GM19372 (cell line): ENCODE measurements at regions not wholly inside any gene's neighbourhood (a gene's known extent, or its start where the extent isn't known, plus 50 kb on each side); places are given as distances from the start of the nearest gene placed in this dataset.

ENCODE experiments used
- ATAC-seq: cut with Tn5 transposase; IDR thresholded peaks from one replicate; pipeline ENCODE4 v1.9.1; 2021; ENCODE audit warnings: mild to moderate bottlenecking, low read depth, moderate library complexity; ENCODE audit not compliant: unreplicated experiment

DNA sequence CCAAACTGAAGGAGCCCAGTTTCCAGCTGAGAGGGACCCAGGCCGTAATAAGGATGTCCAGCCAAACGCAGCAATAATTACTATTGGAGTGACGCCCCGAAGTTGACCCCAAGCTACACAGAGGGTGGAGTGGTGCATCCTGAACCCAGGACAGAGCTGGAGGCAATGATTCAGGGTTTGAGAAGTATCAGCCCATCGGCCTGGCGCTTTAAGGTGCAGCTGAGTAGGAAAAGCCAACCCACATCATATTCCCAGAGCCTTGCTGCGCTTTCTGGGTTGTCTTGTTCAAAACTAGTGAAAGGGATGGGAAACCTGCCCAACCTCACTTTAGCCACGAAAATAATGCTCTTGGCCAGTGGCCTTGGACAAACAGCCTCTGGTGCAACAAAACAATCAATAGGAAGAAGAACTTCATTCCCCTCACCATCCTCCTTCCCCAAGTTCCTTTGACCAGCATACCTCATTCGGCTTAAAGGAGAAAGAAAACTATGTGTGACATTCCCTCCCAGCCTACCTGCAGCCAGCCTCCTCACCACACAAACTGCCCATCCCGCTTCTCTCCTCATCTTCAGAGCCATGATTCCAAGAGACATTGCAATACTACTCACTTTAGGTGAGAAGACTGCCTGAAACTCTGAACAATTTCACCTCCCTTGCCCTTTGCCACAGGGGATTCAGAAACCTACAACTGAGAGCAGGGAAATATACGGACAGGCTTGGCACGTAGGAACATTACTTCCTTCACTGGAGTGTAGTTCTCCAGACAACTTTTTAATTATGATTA lies 217.2 kb upstream of the MKLN1 start:
- ATAC-seq = no peak

DNA sequence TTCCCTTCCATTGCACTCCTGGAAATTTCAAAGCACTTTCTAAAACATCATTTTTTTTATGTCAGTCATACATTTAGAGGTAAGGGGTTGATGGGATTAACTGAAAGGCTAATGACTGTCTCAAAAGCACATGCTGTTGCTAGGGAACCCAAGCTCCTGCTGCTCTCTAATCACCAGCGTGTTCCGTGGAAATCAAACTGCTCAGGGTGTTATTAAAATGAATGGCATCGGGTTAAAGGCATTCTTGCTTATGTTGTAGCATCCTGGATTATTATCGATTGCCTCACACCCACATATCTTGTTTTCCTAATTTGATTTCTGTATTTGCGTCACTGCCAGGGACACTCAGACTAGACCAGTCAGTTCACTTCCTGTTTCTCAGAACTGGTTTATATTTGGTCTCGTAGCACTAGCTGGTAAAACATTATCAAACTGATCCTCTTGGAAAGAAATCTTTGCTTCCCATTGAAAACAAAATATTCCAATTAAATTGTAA lies 216.5 kb upstream of the MKLN1 start:
- no peak for ATAC-seq

DNA sequence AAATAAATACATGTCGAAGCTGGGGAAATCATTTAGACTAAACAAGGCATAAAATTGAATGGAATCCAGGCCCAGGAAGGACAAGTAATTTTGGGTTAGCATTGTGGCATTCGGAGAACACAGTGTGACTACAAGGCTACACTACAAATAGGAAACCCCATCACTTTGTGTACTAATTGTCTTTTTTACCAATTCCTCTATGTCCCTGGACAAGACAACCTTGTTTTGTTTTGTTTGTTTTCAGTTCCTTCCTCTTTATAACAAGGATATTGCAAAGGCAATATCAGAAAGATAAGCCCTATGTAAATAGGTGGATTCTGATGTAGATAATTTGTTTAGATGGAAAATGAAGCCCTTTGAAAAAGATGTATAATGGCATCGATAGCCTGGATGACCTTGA lies 215.9 kb upstream of the MKLN1 start:
- ATAC-seq = no peak

DNA sequence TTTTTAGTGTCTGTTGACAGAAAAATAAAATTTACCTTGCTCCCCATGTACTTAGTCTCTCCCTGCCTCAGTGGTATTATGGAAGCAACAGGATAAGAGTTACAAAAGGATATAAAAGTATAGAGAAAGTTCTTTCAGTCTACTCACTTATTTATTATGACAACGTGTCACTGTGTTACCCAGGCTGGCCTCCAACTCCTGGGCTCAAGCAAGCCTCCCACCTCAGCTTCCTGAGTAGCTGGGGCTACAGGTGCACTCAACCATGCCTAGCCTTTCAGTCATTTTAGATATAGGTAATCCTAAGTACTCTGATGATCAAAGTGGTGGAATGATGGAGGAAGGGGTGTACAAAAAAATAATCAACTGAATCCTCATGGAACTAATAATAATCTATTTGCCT lies 215.2 kb upstream of the MKLN1 start:
- no peak for ATAC-seq

DNA sequence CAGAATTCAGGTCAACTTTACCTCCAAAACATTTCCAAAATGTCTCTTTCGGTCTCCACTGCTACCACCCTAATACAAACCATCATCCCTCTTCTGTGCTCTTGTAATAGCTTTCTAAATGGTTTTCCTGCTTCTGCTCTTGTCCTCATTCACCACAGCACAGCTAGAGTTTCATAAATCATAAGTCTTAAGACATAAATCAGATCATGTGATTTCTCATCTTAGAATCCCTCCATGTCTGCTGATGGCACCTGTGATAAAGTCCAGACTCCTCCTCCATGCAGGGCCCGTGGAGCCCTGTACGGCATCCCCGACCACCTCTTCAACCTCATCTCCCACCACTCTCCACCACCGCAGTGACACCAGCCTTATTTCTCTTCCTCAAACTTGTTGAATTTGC lies 212.3 kb upstream of the MKLN1 start:
- ATAC-seq = no peak

DNA sequence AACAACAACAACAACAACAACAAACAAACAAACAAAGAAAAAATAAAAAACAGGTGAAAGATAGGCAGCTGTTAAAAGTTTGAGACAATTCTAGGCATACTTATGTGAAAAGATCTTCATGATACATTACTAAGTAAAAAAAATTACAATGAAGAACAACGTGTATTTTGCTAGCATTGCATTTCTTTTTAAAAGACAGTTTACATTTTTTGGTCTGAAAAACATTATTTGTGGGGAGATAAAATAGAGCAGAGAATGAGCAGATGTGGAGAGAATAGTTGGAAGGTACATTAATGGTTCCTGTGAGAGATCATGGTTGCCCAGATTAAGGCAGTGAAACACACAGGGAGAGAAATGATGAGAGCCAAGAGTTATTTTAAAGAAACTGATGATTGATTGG lies 210.2 kb upstream of the MKLN1 start:
- ATAC-seq = no peak

DNA sequence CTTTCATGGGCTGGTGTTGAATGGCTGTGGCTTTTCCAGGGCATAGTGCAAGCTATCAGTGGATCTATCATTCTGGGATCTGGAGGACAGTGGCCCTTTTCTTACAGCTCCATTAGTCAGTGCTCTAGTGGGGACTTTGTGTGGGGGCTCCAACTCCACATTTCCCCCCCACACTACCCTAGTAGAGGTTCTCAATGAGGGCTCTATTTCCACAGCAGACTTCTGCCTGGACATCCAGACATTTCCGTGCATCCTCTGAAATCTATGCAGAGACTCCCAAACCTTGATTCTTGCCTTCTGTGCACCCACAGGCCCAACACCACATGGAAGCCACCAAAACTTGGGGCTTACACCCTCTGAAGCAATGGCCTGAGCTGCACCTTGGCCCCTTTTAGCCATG lies 208.3 kb upstream of the MKLN1 start:
- no peak for ATAC-seq

DNA sequence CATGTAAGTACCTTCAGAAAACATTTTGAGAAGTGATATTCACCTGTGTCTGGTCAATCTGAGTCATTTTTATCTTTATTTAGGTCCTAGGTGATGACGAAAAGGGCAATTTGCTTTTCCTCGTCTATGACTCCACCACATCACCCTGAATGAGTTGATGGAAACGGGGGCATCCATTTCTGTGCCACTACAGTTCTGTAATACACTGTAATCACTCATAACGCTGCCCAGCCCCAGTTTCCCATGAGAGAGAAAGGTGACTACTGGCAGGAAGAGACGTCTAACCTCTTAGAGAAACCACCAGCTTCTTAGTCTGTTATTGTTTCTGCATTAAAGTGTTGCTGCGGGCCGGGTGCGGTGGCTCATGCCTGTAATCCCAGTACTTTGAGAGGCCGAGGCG lies 205.3 kb upstream of the MKLN1 start:
- ATAC-seq = no peak

DNA sequence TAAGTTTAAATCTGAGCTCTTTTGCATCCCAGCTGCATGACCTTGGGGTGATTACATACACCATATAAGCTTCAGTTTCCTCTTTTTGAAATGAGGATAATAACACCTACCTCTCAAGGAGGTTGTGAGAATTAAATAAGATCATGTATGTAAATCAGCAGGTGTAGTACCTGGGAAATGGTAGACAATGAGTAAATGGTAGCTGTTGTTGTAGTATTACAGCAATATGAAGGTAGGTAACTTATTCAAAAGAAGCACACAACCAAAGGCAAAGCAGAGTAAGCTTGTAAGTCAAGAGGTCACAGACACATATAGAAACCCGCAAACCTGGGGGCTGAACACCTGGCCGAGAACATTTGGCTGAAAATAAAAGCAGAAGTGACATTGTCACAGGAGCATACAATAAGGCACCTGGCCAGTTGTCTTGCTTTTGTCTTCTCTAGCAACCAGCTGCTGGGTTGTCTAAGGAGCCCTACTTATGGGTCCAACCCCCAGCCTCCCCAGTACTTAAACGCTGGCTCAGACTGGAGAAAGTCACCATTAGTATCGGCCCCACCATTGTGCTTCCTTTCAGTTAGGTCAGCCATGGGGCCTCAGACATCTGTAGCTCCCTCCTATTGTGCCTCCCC lies 203.6 kb upstream of the MKLN1 start:
- ATAC-seq = peak; percentile 85

DNA sequence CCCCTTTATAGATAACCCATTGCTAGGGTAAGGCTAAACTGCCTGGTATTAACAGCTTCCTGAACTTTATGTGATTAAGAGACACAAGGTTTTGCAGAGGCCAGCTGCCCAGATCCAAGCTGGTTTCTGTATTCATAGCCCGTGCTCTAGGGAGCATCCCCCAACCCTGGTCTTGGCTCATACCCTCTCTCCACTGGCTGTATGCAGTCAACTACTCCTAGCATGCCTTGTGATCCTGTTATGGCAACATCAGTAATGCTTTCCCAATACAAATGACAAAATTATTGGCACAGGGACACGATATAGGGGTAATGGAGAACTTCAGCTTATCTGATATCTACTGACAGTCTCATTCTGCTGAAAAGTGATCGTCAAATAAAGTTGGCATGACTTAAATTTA lies 202.8 kb upstream of the MKLN1 start:
- ATAC-seq = no peak

DNA sequence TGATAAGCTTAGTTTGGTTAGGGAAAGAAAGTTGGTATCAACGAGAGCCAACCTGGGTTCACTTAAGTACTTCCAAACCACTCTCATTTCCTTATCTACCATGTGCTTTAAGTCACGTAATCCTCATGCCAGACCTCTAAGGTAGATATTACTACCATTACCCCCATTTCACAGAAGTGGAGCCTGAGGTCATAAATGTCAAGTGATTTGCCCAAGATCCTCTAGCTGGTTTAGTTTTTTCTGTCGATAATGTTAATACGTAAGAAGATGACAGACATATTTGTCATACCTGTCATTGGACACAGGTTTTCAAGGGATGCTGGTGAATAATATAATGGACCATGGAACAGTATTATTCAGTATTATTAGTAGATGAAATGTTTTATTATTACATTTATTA lies 197.4 kb upstream of the MKLN1 start:
- ATAC-seq = no peak

DNA sequence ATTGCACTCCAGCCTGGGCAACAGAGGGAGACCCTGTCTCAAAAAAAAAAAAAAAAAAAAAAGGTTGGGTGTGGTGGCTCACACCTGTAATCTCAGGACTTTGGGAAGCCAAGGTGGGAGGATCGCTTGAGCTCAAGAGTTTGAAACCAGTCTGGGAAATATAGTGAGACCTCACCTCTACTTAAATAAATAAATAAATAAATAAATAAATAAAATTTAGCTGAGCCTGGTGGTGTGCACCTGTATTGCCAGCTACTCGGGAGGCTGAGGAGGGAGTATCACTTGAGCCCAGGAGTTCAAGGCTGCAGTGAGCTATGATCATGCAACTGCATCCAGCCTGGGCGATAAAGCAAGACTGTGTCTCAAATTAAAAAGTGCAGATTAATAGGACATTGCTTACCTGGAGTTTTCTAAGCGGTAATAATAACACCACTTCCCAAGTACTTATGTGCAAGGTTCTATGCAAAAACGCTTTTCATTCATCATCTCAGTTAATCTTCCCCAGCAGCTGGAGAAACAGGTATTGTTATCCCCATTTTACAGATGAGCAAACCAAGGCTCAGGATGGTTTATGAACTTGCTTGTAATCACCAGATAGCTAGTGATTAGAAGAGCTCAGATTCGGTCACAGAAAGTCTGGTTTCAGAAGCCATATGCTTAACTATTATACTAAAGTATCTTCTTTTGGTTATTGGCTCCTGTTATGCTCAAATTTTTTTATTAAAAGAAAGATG lies 196.5 kb upstream of the MKLN1 start:
- ATAC-seq = no peak

DNA sequence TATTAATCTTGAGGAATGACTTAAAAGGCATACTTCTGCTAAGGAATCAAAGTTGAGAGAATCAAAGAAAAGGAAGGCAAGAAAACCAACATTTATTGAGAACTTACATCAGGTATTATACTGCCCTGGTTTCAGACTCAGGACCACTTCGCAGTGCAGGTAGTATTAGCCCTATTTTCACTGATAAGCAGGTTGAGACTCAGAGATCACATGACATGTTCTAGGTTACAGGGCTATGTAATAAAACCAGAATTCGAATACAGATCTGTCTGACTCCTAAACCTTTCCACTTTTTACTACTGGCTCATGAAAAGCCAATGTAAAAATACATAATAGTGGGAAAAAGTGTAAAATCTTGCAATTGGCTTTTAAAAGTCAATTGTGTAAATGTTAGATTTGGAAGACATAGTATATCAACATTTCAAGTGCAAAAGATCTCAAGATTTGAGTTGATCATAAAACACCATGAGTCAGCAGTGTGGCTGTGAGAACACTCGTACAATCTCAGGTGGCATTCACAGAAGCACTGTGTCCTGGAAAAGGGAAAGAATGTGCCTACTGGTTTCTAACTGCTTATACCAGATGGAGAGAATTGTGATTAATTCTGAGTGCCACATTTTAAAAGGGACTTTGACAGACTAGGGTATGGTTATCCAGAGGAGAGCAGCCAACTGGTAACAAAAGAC lies 195.8 kb upstream of the MKLN1 start:
- ATAC-seq = no peak

DNA sequence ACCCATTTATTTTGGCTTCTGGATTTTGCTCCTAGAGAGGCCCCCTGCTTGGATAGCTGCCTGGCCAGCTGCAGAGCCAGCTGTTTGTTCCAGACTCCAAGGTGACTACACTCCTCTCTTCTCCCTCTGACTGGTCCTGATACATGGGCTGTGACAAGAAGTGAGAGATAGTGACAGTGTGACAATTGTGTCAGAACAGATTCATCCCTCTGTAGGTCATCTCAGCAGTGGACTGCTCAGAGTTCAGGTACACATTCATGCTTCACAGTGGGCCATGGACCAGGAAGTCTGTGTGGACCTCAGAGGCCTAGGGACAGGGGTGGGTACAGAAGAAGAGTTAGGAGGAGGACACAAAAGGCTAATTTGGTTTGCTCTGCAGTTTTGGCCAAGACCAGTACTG lies 188.2 kb upstream of the MKLN1 start:
- no peak for ATAC-seq

DNA sequence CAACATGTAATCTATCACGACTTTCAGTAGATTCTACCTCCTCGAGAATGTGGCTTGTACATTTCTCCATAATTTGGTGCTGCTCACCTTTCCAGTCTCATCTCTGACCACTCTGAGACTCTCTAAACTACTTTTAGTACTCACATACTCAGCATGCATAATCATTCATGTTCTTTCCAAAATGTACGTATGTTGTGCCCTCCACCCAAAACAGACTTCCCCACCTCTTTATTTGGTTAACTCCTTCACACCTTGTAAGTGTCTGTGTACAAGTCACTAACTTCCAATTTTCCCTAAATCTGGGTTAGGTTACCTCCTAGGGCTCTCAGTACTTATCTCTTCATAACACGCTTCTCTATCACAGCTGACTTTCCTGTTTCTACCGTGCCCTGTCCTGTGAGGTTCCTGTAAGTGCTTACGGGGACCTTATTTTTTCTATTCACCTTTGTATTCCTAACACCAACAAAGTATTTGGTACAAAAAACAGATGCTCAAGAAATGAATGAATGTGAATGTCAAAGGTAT lies 186.2 kb upstream of the MKLN1 start:
- ATAC-seq = no peak

DNA sequence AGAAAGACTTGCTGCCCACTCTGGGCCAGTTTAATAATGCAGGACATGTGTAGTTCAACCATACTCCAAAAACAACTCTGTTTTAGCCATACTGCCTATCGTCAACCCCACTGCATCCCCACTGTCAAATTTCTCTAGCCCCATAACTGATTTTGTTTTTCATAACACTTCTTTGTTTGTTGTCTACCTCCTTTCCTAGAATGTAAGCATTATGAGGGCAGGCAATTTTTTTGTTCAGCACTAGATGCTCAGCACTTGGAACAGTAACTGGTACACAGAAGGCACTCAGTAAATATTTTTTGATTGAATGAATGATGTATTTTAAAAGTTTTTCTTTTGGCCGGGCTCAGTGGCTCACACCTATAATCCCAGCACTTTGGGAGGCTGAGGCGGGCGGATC lies 183.8 kb upstream of the MKLN1 start:
- no peak for ATAC-seq

DNA sequence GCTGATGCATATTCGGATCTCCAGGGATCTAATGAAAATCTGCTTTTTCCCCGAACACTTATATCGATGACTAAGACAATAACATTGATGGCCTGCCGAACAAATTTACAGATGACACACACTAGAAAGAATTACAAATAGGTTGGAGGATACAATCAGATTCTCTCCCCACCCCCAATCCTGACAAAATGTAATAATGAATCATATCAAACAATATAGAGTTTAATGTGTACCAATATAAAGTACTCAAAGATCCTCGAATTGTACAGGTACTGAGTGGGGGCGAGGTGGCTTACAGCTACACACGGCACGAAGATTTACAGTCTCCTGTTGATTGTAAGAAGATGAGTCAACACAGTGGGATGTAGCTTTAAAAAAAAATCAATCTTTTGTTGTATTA lies 182.7 kb upstream of the MKLN1 start:
- no peak for ATAC-seq

DNA sequence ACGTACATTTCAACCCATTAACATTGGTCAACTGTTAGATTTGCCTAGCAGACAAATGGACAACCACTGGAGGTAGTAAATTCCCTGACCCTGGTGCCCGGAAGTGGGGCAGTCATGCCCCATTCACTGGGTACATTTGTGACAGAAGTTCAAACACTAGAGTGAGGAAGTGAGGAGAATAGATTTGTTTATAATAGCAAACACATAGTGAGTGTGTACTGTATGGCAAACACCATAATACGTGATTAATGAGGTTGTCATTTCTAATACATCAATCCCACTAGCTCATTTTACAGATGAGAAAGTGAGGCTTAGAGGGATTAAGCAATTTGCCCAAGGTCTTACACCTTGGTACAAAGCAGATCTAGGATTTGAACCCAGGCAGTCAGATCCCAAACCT lies 181.9 kb upstream of the MKLN1 start:
- no peak for ATAC-seq

DNA sequence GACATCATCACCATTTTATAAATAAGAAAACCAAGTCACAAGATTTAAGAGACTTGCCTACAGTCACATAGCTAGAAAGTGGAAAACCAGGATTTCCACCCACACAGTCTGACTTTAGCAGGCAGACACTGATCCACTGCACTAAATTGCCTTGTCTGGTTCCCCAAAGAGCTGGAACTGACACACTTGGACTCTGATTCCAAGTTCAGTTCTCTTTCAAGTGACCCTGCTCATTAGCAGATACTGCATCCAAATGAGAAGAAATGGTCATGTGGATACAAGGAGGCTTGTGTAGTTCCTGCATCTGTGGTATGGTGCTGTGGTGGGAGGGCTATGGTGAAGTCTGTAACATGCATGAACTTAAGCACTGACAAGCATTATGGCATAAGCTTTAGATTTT lies 180.1 kb upstream of the MKLN1 start:
- no peak for ATAC-seq

DNA sequence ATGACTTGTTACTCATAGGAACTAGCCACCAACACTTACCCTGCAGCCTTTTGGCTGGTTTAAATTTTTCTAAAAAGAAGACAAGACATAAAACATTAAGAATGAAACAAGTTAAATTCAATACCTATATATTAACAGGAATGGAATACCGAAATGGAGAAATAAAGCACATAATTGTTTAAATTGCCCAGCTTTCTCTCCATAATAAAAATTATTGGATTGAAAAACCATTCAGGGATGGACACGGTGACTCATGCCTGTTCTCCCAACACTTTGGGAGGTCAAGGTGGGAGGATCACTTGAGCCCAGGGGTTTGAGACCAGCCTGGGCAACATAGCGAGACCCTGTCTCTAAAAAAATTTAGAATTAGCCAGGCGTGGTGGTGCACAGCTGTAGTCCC lies 179.4 kb upstream of the MKLN1 start:
- ATAC-seq = no peak
